Suppressor macrophage treated with lipopolysaccharide for 4 hours (primary cell): ENCODE measurements at regions not wholly inside any gene's neighbourhood (a gene's known extent, or its start where the extent isn't known, plus 50 kb on each side); places are given as distances from the start of the nearest gene placed in this dataset.

Source experiments
- DNase-seq: peaks from one replicate; pipeline ENCODE4 v3.0.0-alpha.2; 2020

DNA sequence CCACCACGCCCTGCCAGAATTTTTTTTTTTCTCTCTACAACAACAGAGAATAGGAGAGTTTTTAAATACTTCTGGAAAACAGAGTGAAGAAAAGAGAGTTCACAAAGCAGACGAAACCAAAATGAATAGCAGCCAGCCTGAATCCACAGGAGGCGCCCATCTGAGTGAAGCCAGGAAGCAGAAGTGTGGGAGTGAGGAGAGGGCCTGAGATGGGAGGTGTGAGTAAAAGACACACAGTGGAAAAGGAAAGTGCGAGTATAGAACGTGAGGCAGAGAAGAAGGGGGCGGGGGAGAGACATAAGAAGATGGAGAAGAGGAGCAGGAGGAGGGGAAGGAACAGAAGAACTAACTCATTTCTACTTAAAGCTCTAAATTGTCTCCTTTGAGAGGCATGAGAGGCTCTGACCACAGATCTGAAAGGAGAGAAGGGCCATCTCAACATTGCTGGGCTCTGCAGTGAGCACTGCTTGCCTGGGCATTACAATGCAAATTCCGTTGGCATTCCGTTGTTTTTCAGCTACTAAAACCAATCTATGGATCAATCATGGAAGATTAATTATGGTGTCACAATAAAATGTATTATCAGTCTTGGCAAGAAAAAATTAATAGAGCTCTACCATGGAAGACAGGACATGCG, 140.1 kb upstream of the CPSF6 start:
- peak; percentile 63 for DNase-seq

DNA sequence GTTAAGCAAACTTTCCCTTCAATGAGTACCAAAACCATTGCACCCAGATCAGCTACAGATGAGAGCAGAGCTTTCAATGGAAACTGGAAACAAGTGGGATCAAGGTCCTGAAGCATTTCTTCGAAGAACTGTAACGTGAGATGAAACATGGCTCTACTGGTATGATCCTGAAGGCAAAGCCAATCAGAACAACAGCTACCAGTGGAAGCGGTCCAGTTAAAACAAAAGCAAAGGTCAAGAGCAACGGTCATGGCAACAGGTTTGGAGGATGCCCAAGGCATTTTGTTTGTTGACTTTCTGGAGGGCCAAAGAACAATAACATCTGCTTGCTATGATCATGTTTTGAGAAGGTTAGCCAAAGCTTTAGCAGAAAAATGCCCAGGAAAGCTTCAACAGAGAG, 137.9 kb upstream of the CPSF6 start:
- DNase-seq, result no peak

DNA sequence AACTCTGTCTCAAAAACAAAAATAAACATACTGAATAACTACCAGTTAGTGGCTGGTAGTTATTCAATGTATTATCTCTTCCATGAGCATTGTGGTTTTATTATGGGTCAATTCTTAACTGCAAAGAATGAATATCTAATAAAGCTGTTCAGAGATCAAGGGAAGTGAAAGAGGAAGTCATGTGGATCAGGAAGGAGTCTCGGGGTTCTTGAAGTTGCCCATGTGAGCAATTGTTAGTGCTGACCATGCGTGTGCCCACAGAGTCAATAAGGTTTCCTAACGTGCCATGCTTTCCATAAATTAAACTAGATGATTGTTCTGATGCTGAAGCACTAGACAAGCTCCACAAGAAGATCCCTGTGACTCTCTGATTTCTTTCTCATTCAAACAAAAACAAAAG, 136.5 kb upstream of the CPSF6 start:
- DNase-seq, result peak; percentile 83

DNA sequence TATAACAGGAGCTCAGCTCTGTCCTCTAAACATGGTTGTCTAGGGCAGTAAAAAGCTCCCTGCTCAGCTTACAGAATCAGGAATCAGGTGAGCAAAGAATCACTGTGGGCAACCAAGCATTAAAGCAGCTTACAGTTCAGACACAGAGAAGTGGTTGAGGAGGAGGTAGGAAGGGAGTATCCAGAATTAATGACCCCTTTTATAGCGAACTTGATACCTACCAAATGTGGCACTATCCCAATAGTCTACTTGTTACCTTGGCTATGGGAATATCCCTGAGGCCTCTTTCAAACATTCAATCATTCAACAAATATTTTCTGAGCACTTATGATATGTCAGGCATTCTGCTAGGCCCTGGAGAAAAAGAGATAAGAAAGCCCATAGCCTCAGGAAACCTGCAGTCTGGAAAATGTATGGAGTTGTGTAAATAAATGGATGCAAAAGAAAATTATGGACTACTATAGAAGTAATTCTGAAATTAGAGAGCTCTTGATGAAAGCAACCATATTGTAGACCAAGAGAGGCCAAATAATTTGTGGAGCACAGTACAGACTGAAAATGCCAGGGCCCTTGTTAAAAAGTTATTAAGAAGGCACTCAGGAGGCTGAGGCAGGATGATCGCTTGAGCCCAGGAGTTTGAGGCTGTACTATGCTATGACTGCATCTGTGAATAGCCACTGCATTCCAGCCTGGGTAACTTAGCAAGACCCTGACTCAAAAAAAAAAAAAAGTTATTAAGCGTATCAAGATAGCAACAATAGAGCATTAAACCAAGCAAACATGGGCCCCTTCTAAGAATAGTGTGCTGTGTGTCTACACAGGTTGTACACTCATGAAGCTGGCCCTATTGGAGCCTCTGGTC, 134.0 kb upstream of the CPSF6 start:
- DNase-seq, result no peak

DNA sequence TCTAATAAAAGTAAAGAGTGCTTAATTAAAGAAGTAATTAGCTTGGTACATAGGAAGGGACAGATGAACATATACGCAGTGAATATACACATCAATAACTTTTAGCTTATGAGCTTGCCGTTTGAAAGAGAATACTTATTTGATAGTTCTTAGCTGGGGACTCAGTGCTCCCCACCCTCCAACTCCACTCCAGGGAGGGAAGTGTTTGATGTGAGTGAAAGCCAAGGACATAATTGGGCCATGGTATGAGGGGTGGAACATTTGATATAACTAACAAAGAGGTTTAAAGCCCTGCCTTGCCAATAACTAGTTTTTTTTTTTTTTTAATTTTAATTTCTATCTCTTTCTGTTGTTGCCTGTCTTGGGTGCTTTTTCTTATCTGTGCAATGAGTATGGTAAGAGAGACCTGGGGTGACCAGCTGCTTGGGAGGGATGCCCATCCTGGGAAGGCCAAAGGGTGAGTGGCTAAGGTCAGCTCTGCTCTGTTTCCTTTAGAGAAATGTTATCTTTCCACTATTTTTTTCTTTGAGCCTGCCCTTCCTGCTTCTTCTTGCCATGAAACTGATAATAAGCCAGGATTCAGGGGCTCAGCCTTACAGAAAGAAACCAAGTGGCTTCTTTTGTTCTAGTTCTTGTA, 132.8 kb upstream of the CPSF6 start:
- no peak for DNase-seq

DNA sequence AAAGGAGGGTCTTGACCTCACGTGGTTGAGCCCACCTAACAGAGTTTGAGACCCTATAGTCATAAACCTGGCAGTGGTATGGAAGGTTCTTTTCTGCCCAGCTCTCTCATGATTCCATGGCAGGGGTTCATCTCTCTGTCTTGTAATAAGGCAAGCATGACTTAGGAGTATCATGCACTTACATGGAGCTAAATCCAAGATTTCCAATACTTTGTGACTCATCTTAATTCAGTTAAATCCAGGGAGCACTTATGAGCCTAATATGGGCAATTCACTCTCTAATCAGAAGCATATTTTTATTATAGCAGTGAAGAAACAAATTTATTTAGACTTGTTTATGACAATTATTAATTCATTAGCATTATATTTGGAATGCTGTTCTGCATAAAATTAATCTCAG, 131.8 kb upstream of the CPSF6 start:
- no peak for DNase-seq

DNA sequence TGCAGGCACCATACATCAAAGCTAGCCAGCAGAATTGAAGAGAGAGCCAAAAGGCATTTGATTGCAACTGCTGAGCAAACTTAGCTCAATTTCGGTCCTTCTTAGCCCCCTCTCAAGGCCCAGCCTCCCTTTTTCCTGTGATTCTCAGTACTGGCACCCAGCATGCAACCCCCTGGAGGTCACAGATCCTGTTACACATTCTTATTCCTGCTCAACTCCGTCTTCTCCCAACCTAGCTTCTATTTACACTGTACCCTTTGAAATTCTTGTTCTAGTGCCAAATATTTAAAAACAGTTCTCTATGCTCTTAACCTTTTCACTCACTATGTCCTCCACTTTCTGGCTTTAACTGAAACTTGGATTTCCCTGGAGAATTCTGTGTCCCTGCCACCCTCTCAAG, 131.3 kb upstream of the CPSF6 start:
- no peak for DNase-seq

DNA sequence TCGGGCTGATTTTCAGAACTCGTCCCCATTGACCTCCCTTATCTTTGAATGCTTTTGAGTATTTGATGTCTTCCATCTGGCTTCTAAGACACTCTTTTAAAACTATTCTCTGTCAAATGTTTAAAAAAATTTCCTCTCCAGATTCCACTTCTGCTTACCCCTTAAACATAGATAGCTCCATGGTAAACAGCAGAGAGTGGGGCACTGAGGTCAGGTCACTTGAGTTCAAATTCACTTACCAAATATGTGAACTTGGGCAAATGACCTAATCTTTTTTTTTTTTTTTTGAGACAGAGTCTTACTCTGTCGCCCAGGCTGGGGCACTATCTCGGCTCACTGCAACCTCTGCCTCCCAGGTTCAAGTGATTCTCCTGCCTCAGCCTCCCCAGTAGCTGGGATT, 126.8 kb upstream of the CPSF6 start:
- DNase-seq, result no peak

DNA sequence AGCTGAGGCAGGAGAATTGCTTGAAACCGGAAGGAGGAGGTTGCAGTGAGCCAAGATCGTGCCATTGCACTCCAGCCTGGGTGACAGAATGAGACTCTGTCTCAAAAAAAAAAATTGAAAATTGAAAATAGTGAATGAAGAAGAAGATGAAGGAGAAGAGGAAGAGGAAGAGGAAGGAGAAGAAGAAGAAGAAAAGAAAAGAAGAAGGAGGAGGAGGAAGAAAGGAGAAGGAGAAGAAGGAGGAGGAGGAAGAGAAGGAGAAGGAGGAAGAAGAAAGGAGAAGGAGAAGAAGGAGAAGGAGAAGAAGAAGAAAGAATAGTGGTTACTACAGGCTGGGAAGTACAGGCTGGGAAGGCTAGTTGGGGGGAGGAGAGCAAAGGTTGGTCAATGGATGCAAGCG, 124.3 kb upstream of the CPSF6 start:
- DNase-seq, result no peak

DNA sequence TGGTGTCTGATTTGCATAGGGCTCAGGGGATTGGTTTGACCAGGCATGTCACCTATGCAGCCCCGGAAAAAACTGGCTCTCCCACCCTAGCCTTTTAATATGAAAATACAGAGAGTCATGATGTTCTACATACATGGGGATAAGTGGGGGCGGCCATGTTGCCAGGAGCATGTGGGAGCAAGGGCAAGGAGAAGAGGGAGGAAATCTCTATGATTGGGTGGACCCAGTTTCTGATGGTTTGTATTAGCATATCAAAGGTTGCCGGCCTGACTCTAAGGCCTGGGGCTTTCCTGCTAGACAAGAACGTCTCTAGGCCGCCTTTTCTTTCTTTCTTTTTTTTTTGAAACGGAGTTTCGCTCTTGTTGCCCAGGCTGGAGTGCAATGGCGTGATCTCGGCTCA, 123.4 kb upstream of the CPSF6 start:
- DNase-seq, result no peak

DNA sequence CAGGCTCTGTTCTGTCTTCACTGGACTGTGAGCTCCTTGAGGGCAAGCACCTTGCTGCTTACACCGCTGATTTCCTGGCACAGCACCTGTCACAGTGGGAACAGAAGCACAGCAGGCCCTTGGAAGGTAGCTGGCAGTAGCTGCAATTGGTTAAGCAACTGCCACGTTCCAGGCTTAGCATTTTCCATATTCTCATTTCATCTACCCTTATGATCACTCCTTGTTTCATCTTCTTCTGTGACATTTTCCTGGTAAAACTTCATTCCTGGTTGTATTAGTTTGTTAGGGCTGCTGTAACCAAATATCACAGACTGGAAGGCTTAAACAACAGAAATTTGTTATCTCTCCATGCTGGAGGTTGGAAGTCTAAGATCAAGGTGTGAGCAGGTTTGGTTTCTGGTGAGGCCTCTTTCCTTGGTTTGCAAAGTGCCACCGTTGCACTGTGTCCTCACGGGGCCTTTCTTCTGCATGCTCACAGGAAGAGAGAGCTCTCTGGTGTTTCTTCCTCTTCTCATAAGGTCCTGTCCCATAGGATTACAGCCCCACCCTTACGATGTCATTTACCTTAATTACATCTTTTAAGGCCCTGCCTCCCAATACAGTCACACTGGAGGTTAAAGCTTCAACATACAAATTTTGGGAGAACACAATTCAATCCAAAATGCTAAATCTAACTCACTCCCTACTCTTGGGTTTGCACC, 121.7 kb upstream of the CPSF6 start:
- no peak for DNase-seq

DNA sequence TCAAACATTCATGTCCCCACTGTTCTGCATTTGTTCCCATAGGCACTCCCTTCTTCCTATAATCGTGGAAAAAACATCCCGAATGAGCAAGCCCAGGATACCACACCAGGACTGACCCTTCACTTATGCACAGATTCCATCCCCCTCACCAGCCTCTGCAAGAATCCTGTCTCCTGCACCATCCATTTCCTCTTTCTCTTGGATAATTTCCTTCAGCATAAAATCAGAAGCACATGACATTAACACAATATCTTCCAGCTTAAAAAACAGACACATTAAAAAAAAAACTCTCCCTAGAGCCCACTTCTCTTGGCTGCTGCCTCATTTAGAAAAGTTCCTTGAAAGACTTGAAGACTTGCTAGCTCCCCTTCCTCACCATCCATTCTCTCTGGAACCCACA, 120.9 kb upstream of the CPSF6 start:
- peak; percentile 13 for DNase-seq

DNA sequence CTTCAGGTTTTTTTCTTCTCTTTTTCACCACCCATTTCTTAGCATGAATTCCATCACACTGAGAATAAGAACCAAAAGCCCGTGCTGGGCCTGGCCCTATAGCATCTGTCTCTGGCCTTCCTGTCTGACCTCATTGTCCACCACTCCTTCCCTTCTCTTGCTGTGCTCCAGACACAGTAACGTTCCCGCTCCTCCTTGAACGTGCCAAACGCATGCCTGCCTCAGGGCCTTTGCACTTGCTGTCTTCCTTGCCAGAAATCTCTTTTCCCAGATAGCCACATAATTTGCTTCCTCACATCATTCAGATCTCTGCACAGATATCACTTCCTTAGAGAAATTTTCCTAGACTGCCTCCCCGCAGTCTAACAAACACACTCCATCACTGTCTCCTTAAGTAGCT, 119.6 kb upstream of the CPSF6 start:
- no peak for DNase-seq

DNA sequence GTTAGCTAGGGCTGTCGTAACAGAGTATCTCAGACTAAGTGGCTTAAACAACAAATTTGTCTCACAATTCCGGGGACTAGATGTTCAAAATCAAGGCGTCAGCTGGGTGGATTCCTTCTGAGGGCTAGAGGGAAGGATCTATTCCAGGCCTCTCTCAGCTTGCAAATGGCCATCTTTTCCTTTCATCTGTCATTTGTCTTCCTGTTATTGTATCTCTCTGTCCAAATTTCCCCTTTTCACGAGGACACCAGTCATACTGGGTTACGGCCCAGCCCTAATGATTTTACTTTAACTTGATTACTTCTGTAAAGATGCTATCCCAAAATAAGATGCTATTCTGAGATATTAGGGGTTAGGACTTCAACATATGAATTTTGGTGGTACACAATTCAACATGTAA, 119.0 kb upstream of the CPSF6 start:
- peak; percentile 19 for DNase-seq

DNA sequence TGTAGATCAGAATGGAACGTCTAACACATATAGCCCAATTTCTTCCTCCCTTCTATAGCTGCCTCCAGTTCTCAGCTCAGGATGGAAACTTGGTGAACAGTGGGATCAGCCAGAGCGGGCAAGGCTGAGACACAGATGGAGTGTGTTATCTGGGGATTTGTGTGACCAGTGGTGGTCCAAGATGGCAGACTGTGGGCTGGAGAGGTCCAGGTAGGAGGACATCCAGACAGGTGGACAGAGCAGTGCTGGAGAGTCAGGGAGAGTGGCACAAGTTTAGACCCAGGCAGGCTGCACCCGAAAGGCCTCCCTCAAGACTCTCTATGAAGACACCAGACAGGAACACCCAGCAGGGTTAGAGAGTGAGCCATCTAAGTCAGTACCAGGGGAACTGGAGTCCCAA, 116.1 kb upstream of the CPSF6 start:
- DNase-seq, result no peak

DNA sequence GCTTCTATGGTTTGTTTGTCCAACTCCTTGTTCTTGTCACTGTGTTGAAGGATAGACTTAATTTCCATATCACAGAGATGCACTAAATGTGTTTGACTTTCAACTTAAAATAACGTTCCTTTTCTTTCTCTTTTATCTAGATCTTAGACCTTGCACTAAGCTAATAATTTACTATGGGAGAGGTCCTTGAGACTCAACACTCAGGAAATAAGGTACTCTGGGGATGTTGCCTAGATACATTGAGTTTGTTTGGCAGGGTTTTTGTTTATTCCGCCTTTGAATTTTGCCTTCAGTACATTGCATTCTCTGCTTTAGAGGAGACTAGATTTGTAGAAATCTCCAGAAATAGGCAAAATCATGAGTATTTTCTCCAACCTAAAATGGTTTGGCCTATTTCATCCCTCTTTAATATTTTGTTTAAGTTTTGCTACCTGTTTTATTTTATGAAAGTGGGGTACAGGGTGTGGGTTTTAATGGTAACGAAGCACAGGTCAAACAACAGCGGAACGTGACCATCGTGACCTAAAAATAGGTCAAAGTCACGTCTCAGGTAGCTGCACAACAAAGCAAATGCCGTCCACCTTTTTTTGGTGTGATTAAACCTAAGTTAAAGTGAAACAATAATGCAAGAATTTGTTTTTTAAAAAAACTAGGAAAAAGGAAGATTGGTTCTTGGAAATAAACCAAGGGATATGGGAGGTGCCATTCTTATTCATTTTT, 115.3 kb upstream of the CPSF6 start:
- no peak for DNase-seq

DNA sequence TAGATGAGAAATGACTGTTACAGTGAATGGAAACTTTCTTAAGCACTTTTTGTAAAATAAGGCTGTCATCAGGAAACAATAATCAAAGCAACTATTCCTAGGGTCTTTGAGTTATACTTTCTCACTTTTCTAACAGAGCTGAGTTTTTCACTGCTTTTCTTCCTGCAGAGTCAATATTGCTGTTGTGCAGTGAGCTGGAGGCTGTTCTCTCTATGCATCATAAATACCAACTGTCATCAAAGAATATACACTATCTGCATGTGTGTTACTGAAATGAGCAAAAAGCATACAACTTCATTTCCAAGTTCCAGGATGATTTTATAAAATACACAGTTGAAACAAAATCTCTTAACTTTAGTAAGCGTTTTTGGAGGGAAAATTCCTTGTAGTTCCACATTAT, 110.4 kb upstream of the CPSF6 start:
- DNase-seq, result no peak

DNA sequence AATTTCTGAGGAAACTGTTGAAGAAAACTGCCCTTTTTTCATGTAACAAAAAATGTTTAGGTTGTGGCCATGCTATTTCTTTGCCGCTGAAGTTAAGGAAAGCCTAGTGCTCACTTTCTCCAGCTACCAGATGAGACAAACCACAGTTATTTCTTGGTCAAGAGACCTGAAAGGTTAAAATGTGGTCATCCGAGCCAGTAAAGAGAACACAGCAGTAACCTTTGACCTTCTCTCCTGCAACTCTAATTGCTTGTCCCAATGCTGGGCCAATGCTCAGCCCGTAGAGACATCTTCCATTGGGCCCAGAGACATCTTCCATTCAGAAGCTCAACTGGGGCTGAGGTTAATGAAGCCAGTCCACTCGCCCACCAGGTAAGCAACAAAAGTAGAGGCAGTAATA, 109.8 kb upstream of the CPSF6 start:
- no peak for DNase-seq

DNA sequence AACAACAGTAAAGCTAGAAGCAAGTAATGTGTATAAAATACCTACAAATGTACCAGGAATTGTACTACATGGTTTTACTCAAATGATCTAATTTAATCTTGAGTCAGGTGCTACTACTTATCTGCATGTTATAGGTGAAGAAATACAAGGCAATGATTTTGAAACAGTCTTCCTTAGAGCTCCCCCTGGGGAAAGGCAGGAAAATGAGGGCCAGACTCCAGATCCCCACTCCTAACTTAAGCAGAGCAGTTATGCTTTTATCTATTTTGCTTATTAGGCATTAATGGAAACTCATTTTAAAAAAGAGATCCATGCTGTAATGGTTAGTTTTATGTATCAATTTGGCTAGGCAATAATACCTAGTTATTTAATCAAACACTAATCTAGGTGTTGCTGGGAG, 109.3 kb upstream of the CPSF6 start:
- DNase-seq, result no peak

DNA sequence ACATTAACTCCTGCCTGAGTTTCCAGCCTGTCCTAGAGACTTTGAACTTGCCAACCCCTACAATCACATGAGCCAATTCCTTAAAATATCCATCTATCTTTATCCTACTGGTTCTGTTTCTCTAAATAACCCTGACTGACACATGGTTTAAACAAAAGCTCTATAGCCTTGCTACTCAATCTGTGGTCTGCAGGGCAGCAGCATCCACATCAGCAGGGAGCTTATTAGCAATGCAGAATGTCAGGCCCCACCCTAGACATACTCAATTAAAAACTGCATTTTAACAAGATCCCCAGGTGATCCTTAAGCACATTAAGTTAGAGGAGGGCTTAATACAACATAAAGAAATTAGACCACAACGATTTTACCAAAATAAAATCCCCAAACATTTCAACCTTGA, 108.3 kb upstream of the CPSF6 start:
- no peak for DNase-seq

DNA sequence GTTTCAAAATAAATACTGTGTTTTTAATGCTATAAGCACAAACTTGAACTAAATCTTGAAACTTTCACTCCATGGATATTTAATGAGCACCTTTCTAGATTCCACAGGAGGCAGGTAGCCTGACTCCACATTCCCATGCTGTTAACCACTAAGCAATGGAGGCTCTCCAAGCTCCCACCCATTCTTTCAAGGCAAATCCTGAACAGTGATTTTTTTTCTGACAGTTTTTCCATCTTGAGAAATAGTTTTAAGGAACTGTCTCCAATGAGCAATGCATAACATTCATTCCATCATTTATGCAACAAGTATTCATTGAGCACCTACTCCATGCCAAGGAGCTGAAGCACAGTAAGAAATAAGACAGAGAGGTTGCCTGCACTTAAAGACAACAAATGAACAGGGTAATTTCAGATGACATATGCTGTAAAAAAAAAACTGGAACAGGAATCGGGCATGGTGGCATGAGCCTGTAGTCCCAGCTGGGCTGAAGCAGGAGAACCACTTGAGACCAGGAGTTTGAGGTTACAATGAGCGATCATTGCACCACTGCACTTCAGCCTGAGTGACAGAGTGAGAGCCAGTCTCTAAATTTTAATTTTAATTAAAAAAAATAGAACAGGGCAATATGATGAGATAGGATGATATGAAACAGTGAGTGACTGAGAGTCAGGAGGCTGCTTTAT, 102.3 kb upstream of the CPSF6 start:
- no peak for DNase-seq

DNA sequence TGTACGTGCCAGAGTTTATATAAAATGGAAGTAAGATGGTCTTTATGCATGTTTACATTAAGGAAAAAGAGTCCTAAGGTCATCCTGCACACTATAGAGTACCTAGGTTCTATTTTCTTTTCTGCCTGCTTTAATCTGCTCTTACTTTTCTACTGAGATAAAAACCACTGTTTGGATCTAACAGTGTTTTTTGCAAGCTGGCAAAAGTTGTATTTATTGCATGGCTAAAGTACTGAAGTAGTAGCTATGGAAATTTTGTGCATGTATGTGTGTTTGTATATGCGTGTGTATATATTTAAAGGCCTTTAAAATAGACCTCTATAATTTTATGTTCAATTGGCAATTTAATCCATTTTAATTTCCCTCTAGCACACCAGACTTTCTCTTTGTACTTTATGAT, 98.3 kb upstream of the CPSF6 start:
- DNase-seq, result no peak
